ENCODE measurements at regions not wholly inside any gene's neighbourhood (a gene's known extent, or its start where the extent isn't known, plus 50 kb on each side); places are given as distances from the start of the nearest gene placed in this dataset.
"Not testable (repeated sequence)": the region's sequence is repeated elsewhere in the genome, so short reads cannot be mapped to it uniquely, and the experiment has no call there.

- no peak overlapping the region for H3K4me3 Mint-ChIP-seq
- no peak for ATAC-seq (ENCODE audit: low read depth)
- DNase-seq (ENCODE audit: low spot score in 2 of 2): no peak
- no peak overlapping the region for H3K27ac Mint-ChIP-seq
- H3K4me1 Mint-ChIP-seq: peaks cover 12% of the 10 kb centered on the region
- no peaks in the 10 kb centered on the region for H3K9me3 Mint-ChIP-seq
- no peaks in the 10 kb centered on the region for H3K27me3 Mint-ChIP-seq
- H3K36me3 Mint-ChIP-seq: no peaks in the 10 kb centered on the region
These were observed 161.2 kb downstream of the VEGFA start for GRCh38 chr6:43931201-43931600.

GRCh38 chr6:43930440-43931154 lies 160.6 kb downstream of the VEGFA start:
- no peak overlapping the region for H3K4me3 Mint-ChIP-seq
- no peak for DNase-seq (ENCODE audit: low spot score in 2 of 2)
- H3K4me1 Mint-ChIP-seq: peaks cover 9% of the 10 kb centered on the region
- no peaks in the 10 kb centered on the region for H3K9me3 Mint-ChIP-seq
- ATAC-seq (ENCODE audit: low read depth): no peak
- H3K27ac Mint-ChIP-seq: no peak overlapping the region
- H3K36me3 Mint-ChIP-seq: no peaks in the 10 kb centered on the region
- H3K27me3 Mint-ChIP-seq: no peaks in the 10 kb centered on the region

- no peak overlapping the region for H3K27ac Mint-ChIP-seq
- H3K9me3 Mint-ChIP-seq: no peaks in the 10 kb centered on the region
- DNase-seq (ENCODE audit: low spot score in 2 of 2) (no peak), ATAC-seq (ENCODE audit: low read depth) (no peak)
- no peak overlapping the region for H3K4me3 Mint-ChIP-seq
- H3K4me1 Mint-ChIP-seq: peaks cover 9% of the 10 kb centered on the region
- H3K36me3 Mint-ChIP-seq: no peaks in the 10 kb centered on the region
- H3K27me3 Mint-ChIP-seq: no peaks in the 10 kb centered on the region
These were observed 159.5 kb downstream of the VEGFA start for GRCh38 chr6:43929511-43929910.

DNA sequence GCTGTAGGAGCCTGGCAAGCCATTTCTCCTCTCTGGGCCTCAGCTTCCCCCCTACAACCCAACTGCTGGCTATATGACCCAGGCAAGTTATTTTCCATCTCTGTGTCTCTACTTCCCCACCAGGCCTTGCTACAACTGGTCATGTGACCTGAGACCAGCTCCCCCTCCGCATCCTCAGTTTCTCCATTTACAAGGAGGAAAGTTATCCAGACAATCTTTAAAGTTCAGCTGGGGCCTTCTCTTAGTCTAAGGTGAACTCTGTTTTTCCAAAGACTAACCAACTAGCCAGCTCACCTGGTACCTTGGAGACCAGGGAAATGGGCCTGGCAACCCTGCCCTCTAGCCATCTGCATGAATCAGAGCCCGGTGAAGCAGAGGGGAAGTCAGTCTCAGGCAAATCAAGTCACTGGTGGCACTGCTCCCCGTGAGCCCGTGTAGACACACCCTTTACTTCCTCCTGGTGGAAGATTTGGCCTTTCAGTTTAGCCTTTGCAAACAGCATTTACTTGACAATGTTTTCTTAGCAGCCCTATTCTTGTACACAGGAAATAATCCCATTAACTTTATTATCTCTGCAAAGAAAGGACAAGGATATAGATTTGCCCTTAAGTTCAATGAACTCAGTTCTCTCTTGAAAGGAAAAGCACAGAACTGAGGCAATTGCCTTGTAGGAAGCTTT lies 157.7 kb downstream of the VEGFA start:
- Mint-ChIP-seq H3K4me3 (peak overlapping the region; percentile 59), H3K27ac (no peak overlapping the region), H3K4me1 (peaks cover 12% of the 10 kb centered on the region), H3K9me3 (no peaks in the 10 kb centered on the region), H3K27me3 (no peaks in the 10 kb centered on the region), H3K36me3 (no peaks in the 10 kb centered on the region)
- ATAC-seq (ENCODE audit: low read depth) (peak; percentile 88), DNase-seq (ENCODE audit: low spot score in 2 of 2) (peak in 1 of 2 donors; percentile 16)

- H3K27me3 Mint-ChIP-seq: no peaks in the 10 kb centered on the region
- no peaks in the 10 kb centered on the region for H3K36me3 Mint-ChIP-seq
- peaks cover 12% of the 10 kb centered on the region for H3K4me1 Mint-ChIP-seq
- DNase-seq (ENCODE audit: low spot score in 2 of 2) (no peak), ATAC-seq (ENCODE audit: low read depth) (no peak)
- no peaks in the 10 kb centered on the region for H3K9me3 Mint-ChIP-seq
- H3K4me3 Mint-ChIP-seq: no peak overlapping the region
- H3K27ac Mint-ChIP-seq: no peak overlapping the region
These were observed 156.9 kb downstream of the VEGFA start for GRCh38 chr6:43926634-43927531.

DNA sequence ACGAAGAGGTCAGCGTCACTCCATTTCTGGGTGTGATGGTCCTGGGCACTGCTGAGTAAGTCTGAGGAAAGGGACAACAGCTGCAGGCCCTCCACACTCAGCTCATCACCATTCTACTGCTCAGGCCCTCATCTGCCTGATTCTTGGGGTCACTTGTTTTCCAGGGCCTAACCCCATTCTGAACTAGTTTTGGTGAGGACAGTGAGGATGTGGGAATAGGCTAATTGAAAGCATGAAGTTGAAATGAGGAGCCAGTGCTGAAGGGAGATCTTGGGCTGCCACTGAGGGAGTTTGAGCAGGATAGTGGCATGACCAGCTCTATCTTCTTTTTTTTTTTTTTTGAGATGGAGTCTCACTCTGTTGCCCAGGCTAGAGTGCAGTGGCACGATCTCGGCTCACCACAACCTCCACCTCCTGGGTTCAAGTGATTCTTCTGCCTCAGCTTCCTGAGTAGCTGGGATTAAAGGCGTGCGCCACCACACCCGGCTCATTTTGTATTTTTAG lies 155.7 kb downstream of the VEGFA start:
- not testable (repeated sequence) for ATAC-seq (ENCODE audit: low read depth); H3K27ac Mint-ChIP-seq; H3K36me3 Mint-ChIP-seq; H3K9me3 Mint-ChIP-seq; DNase-seq (ENCODE audit: low spot score in 2 of 2); H3K27me3 Mint-ChIP-seq; H3K4me3 Mint-ChIP-seq
- peaks cover 12% of the 10 kb centered on the region for H3K4me1 Mint-ChIP-seq

DNA sequence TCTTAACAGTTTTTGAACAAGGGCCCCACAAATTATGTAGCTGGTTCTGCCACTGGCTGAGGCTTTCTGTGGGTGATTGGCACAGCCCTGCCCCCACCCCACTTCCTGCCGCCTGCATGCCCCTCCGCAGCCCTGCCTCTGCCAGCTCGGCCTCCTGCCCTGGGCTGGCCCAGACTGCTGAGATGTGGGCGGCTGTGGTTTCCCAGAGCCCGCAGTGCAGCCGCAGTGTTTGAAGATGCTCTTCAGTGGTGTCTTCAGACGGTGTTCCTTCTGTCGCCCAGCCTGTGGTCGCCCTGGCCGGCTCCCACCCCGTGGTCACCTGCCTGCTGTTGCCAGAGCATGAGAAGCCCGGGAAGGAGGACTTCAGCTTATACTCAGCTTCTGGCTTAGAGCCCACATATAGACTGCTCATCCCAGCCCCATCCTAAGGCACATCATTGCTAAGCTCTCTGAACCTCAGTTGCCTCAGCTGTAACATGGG lies 154.3 kb downstream of the VEGFA start:
- Mint-ChIP-seq H3K36me3 (no peaks in the 10 kb centered on the region), H3K9me3 (no peaks in the 10 kb centered on the region), H3K27ac (no peak overlapping the region), H3K27me3 (peaks cover 4% of the 10 kb centered on the region), H3K4me1 (peaks cover 12% of the 10 kb centered on the region), H3K4me3 (no peak overlapping the region)
- DNase-seq (ENCODE audit: low spot score in 2 of 2) (no peak), ATAC-seq (ENCODE audit: low read depth) (peak; percentile 68)

DNA sequence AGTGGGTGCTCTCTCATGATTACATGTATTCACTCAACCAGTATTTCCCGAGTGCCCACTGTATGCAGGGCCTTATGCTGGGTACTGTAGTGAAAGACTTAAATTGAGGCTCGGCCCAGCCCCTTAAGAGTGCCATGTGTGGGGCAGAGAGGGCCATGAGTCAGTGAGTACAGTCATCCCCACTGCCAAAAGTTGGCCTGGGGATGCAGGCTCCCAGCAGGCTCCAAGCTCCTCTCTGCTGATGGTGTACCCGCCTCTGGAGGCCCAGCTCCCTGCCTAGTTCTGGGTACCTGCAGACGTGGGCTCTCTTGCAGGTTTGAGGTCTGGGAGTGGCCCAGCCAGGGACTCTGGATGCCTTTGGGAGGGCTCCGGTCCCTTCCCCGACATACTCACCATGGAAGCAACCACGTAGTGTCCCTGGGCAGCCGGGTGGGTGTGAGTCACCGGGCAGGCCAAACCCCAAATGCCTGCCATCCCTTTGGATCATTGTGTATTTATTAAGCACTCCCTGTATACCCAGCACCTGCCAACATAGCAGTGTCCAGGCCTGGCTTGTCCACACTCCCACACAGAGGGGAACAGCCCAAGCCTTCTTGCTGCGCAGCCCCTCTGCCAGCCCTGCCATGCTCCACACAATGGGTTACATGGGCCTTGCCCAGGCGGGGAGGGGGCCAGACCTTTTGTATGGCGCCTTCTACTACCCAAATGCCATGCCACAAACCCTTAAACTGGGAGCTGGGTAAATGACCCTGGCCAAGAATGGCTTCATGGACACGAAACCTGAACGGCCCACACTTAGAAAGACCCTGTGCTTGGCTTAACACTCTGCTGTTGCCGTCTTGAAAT lies 153.6 kb downstream of the VEGFA start:
- no peak for ATAC-seq (ENCODE audit: low read depth)
- Mint-ChIP-seq H3K9me3 (no peaks in the 10 kb centered on the region), H3K36me3 (no peaks in the 10 kb centered on the region), H3K27ac (no peak overlapping the region), H3K4me3 (no peak overlapping the region), H3K4me1 (peaks cover 11% of the 10 kb centered on the region), H3K27me3 (peaks cover 4% of the 10 kb centered on the region)
- no peak for DNase-seq (ENCODE audit: low spot score in 2 of 2)

GRCh38 chr6:43922426-43923375 lies 152.7 kb downstream of the VEGFA start:
- DNase-seq (ENCODE audit: low spot score in 2 of 2) (no peak), ATAC-seq (ENCODE audit: low read depth) (no peak)
- H3K4me3 Mint-ChIP-seq: no peak overlapping the region
- H3K27ac Mint-ChIP-seq: no peak overlapping the region
- no peaks in the 10 kb centered on the region for H3K36me3 Mint-ChIP-seq
- no peaks in the 10 kb centered on the region for H3K9me3 Mint-ChIP-seq
- peaks cover 6% of the 10 kb centered on the region for H3K4me1 Mint-ChIP-seq
- peaks cover 4% of the 10 kb centered on the region for H3K27me3 Mint-ChIP-seq

- H3K4me1 Mint-ChIP-seq: peaks cover 3% of the 10 kb centered on the region
- no peak overlapping the region for H3K27ac Mint-ChIP-seq
- no peak for ATAC-seq (ENCODE audit: low read depth)
- no peaks in the 10 kb centered on the region for H3K36me3 Mint-ChIP-seq
- peaks cover 4% of the 10 kb centered on the region for H3K27me3 Mint-ChIP-seq
- no peak for DNase-seq (ENCODE audit: low spot score in 2 of 2)
- no peak overlapping the region for H3K4me3 Mint-ChIP-seq
- H3K9me3 Mint-ChIP-seq: no peaks in the 10 kb centered on the region
These were observed 151.8 kb downstream of the VEGFA start for GRCh38 chr6:43921548-43922425.

DNA sequence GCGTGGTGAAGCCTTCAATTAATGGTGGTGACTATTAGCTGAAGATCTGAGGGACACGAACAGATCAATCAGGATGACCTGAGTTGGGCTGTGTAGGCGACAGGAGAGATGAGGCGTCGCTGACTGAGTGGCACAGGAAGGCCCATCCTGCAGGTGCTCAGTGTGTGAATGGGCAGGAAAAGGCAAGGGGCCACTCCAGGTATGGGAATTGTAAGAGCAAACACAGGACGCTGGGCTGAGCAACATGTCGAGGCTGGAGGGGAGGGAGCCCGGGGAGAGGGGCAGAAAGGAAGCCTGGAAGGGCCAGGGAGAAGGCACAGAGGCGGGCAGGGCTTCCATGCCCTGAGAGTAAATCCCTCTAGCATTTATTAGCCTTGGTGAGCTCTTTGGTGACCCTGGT lies 151.0 kb downstream of the VEGFA start:
- DNase-seq (ENCODE audit: low spot score in 2 of 2): no peak
- ATAC-seq (ENCODE audit: low read depth): no peak
- H3K4me3 Mint-ChIP-seq: no peak overlapping the region
- H3K27ac Mint-ChIP-seq: no peak overlapping the region
- peaks cover 4% of the 10 kb centered on the region for H3K27me3 Mint-ChIP-seq
- H3K9me3 Mint-ChIP-seq: no peaks in the 10 kb centered on the region
- H3K36me3 Mint-ChIP-seq: no peaks in the 10 kb centered on the region
- H3K4me1 Mint-ChIP-seq: peaks cover 3% of the 10 kb centered on the region

- peaks cover 4% of the 10 kb centered on the region for H3K27me3 Mint-ChIP-seq
- H3K9me3 Mint-ChIP-seq: no peaks in the 10 kb centered on the region
- no peak overlapping the region for H3K27ac Mint-ChIP-seq
- DNase-seq (ENCODE audit: low spot score in 2 of 2): no peak
- no peak for ATAC-seq (ENCODE audit: low read depth)
- no peak overlapping the region for H3K4me3 Mint-ChIP-seq
- H3K36me3 Mint-ChIP-seq: no peaks in the 10 kb centered on the region
- H3K4me1 Mint-ChIP-seq: peaks cover 6% of the 10 kb centered on the region
These were observed 149.8 kb downstream of the VEGFA start for GRCh38 chr6:43919774-43920173.

Measured in memory B cell (primary cell).